ENCODE measurements at regions not wholly inside any gene's neighbourhood (a gene's known extent, or its start where the extent isn't known, plus 50 kb on each side); places are given as distances from the start of the nearest gene placed in this dataset.

GRCh38 chr2:45288532-45289417 is 279.5 kb upstream of the SIX2 start:
- TF ChIP-seq, protein P1, sequence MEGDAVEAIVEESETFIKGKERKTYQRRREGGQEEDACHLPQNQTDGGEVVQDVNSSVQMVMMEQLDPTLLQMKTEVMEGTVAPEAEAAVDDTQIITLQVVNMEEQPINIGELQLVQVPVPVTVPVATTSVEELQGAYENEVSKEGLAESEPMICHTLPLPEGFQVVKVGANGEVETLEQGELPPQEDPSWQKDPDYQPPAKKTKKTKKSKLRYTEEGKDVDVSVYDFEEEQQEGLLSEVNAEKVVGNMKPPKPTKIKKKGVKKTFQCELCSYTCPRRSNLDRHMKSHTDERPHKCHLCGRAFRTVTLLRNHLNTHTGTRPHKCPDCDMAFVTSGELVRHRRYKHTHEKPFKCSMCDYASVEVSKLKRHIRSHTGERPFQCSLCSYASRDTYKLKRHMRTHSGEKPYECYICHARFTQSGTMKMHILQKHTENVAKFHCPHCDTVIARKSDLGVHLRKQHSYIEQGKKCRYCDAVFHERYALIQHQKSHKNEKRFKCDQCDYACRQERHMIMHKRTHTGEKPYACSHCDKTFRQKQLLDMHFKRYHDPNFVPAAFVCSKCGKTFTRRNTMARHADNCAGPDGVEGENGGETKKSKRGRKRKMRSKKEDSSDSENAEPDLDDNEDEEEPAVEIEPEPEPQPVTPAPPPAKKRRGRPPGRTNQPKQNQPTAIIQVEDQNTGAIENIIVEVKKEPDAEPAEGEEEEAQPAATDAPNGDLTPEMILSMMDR (IDR thresholded peaks at IDR 0.05; ENCODE audit: low read depth, low read length) = no peak
- no peak for TF ChIP-seq EZH2phosphoT487 (IDR thresholded peaks at IDR 0.05; ENCODE audit: low read depth)
